ENCODE measurements at regions not wholly inside any gene's neighbourhood (a gene's known extent, or its start where the extent isn't known, plus 50 kb on each side); places are given as distances from the start of the nearest gene placed in this dataset.

DNA sequence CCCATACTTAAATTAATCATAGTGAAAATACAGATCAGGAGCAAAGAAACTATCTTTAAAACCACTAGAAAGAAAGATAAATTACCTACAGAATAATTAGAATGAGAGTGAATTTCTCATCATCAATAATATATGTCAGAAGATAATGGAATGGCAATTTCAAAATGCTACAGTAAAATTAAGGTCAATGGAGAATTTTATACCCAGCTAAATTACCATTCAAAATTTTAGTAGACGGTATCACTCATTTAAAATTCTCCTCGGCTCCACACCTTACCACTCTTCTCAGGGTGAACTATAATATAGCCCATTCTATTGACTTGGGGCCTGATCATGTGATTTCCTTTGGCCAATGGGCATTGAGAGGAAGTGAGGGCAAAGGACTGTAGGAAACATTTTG, 192.5 kb upstream of the TCERG1L start:
- TF ChIP-seq, protein P1, sequence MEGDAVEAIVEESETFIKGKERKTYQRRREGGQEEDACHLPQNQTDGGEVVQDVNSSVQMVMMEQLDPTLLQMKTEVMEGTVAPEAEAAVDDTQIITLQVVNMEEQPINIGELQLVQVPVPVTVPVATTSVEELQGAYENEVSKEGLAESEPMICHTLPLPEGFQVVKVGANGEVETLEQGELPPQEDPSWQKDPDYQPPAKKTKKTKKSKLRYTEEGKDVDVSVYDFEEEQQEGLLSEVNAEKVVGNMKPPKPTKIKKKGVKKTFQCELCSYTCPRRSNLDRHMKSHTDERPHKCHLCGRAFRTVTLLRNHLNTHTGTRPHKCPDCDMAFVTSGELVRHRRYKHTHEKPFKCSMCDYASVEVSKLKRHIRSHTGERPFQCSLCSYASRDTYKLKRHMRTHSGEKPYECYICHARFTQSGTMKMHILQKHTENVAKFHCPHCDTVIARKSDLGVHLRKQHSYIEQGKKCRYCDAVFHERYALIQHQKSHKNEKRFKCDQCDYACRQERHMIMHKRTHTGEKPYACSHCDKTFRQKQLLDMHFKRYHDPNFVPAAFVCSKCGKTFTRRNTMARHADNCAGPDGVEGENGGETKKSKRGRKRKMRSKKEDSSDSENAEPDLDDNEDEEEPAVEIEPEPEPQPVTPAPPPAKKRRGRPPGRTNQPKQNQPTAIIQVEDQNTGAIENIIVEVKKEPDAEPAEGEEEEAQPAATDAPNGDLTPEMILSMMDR (IDR thresholded peaks at IDR 0.05): no peak
- TF ChIP-seq POLR2A (IDR thresholded peaks at IDR 0.05): no peak

Data from Peyer's patch (tissue), 4 donors.